Fibroblast of pulmonary artery (primary cell): ENCODE measurements at regions not wholly inside any gene's neighbourhood (a gene's known extent, or its start where the extent isn't known, plus 50 kb on each side); places are given as distances from the start of the nearest gene placed in this dataset.

Source experiments
- DNase-seq: peaks from one replicate; pipeline ENCODE4 v3.0.0-alpha.2; 2010; ENCODE audit warnings: low read depth
- H3K4me3 ChIP-seq: replicated peaks from 2 replicates; pipeline ENCODE4 v1.5.1; 2011; ENCODE audit warnings: low read depth, mild to moderate bottlenecking, control low read depth, low read length, moderate library complexity
- TF ChIP-seq, protein P1 (sequence below): IDR thresholded peaks from 2 replicates; pipeline ENCODE4 v1.5.1; 2011; ENCODE audit warnings: mild to moderate bottlenecking, control low read depth, low read length, inconsistent platforms; ENCODE audit errors: missing control alignments

DNA sequence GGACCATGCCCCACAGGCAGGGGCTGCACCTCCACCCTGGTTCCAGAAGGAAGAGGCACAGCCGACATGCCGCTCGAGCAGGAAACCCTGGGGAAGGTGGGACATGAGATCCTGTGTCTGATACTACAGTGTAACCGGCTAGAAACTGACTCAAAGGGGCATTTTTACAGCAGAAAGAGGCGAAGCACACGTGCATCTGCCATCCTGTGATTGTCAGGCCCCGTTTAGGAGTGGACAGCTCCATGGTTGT lies 62.7 kb downstream of the SIK1 start:
- DNase-seq, result no peak
- TF ChIP-seq, protein P1, sequence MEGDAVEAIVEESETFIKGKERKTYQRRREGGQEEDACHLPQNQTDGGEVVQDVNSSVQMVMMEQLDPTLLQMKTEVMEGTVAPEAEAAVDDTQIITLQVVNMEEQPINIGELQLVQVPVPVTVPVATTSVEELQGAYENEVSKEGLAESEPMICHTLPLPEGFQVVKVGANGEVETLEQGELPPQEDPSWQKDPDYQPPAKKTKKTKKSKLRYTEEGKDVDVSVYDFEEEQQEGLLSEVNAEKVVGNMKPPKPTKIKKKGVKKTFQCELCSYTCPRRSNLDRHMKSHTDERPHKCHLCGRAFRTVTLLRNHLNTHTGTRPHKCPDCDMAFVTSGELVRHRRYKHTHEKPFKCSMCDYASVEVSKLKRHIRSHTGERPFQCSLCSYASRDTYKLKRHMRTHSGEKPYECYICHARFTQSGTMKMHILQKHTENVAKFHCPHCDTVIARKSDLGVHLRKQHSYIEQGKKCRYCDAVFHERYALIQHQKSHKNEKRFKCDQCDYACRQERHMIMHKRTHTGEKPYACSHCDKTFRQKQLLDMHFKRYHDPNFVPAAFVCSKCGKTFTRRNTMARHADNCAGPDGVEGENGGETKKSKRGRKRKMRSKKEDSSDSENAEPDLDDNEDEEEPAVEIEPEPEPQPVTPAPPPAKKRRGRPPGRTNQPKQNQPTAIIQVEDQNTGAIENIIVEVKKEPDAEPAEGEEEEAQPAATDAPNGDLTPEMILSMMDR, result no peak
- H3K4me3 ChIP-seq, result no peak overlapping the region

- H3K4me3 ChIP-seq, result no peak overlapping the region
- TF ChIP-seq, protein P1, result no peak
- no peak for DNase-seq
Observed at GRCh38 chr21:43363506-43364260, 63.2 kb downstream of the SIK1 start.

- DNase-seq, result no peak
- H3K4me3 ChIP-seq, result no peak overlapping the region
- TF ChIP-seq, protein P1, result no peak
Observed at GRCh38 chr21:43362915-43363314, 64.0 kb downstream of the SIK1 start.

- no peak overlapping the region for H3K4me3 ChIP-seq
- TF ChIP-seq, protein P1, result no peak
- DNase-seq, result peak; percentile 69
Observed at GRCh38 chr21:43362321-43362791, 64.6 kb downstream of the SIK1 start.

GRCh38 chr21:43361493-43362296 lies 65.2 kb downstream of the SIK1 start:
- TF ChIP-seq, protein P1, result no peak
- H3K4me3 ChIP-seq, result no peak overlapping the region
- DNase-seq, result no peak

- TF ChIP-seq, protein P1, result no peak
- no peak overlapping the region for H3K4me3 ChIP-seq
- no peak for DNase-seq
Observed at GRCh38 chr21:43361127-43361492, 65.8 kb downstream of the SIK1 start.
